ENCODE measurements at regions not wholly inside any gene's neighbourhood (a gene's known extent, or its start where the extent isn't known, plus 50 kb on each side); places are given as distances from the start of the nearest gene placed in this dataset.

DNA sequence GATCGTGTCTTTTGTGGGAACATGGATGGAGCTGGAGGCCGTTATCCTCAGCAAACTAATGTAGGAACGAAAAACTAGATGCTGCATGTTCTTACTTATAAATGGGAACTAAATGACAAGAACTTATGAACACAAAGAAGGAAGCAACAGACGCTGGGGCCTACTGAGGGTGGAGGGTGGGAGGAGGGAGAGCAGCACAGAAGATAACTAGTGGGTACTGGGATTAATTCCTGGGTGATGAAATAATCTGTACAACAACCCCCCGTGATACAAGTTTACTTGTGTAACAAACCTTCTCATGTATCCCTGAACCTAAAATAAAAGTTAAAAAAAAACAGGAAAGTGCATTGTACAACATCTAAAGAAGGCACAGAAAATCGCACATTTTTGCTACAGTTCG, 59.0 kb upstream of the TMEM170B start:
- intact Hi-C loops (cut with DNase I; ENCODE audit: low total_unique reads), result no loop called here
- no peaks in the 10 kb centered on the region for H3K27me3 ChIP-seq (replicated peaks in 1 of 7)
- no peaks in the 10 kb centered on the region for H3K9me3 ChIP-seq
- WGBS, 5 donors, result 73 to 80% (median 76%) methylated on average over 7 of the region's 7 CpGs
- H3K27ac ChIP-seq, result no peak overlapping the region
- DNase-seq, result no peak
- no peaks in the 10 kb centered on the region for H3K36me3 ChIP-seq
- H3K4me1 ChIP-seq, result peaks cover 0 to 8% (median 1%) of the 10 kb centered on the region in 6 donors
- TF ChIP-seq, protein P1, sequence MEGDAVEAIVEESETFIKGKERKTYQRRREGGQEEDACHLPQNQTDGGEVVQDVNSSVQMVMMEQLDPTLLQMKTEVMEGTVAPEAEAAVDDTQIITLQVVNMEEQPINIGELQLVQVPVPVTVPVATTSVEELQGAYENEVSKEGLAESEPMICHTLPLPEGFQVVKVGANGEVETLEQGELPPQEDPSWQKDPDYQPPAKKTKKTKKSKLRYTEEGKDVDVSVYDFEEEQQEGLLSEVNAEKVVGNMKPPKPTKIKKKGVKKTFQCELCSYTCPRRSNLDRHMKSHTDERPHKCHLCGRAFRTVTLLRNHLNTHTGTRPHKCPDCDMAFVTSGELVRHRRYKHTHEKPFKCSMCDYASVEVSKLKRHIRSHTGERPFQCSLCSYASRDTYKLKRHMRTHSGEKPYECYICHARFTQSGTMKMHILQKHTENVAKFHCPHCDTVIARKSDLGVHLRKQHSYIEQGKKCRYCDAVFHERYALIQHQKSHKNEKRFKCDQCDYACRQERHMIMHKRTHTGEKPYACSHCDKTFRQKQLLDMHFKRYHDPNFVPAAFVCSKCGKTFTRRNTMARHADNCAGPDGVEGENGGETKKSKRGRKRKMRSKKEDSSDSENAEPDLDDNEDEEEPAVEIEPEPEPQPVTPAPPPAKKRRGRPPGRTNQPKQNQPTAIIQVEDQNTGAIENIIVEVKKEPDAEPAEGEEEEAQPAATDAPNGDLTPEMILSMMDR (IDR thresholded peaks at IDR 0.05 in 8 of 11, conservative IDR thresholded peaks at IDR 0.05 in 3 of 11), result no peak
- TF ChIP-seq POLR2AphosphoS5 (IDR thresholded peaks at IDR 0.05) (no peak), POLR2A (IDR thresholded peaks at IDR 0.05) (no peak)
- H3K4me3 ChIP-seq, result no peak overlapping the region

DNA sequence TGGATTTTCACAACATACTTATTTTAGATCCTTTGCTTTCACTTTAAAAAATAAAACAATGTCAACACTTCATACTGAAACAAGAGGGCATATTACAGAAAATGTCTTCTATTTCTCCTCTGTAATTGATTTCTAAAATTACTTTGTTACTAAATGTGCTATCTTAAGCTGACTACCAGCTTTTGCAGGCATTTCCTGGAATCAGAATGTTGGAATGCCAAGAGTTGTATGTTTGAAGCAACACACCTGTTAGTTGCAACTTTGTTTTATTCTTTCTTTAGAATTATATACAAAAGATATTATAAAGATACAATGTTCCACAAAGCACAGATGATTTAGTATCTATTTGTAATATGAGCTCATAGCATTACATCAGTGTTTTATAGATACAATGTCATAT, 62.5 kb upstream of the TMEM170B start:
- intact Hi-C loops (cut with DNase I; ENCODE audit: low total_unique reads), result no loop called here
- H3K36me3 ChIP-seq, result no peaks in the 10 kb centered on the region

DNA sequence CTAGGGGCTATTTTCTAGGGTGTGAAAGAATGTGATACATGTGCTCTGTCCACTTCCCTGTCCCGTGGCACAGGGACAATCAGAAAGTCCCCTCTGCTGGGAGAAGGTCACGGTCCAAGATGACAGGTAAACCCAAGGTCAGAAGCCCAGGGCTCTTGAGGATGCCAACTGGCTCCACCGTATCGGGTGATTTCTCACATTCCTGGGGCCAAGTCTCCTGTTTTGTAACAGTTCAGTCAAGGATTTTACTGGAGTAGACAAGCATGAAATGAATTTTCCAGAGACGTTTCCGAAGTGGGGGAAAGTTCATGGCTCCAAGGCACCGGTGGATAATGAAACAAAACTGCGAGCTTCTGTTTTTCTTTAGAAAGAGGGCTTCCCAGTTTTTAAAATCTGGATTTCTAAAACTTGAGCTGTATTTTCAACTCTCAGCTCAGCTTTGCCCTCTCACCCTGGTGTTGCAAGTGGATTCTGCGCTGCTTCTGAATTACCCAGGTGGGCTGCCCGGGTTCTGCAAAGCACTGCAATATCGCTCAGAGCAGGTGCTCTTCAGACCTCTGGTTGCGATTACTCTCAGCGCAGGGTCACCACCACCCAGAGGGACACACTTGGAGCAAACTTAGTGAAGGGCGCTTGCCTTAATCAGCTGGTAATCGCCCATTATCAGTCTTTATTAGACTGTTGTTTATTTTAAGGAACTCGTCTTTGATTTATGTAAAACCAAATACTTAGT, 64.4 kb upstream of the TMEM170B start:
- no peak for DNase-seq
- Histone ChIP-seq H3K4me3 (peak overlapping the region in 1 of 8 donors; percentile 29), H3K27ac (no peak overlapping the region), H3K4me1 (peaks cover 0 to 24% (median 8%) of the 10 kb centered on the region in 6 donors), H3K27me3 (replicated peaks in 1 of 7) (no peaks in the 10 kb centered on the region), H3K9me3 (no peaks in the 10 kb centered on the region), H3K36me3 (no peaks in the 10 kb centered on the region)
- TF ChIP-seq POLR2A (IDR thresholded peaks at IDR 0.05), result no peak
- intact Hi-C loops (cut with DNase I; ENCODE audit: low total_unique reads), result no loop called here
- WGBS, 5 donors, result 69 to 84% (median 80%) methylated on average over 16 of the region's 16 CpGs

More for the DNA sequence above, 62.5 kb upstream of the TMEM170B start:
- H3K9me3 ChIP-seq, result no peaks in the 10 kb centered on the region
- H3K4me3 ChIP-seq, result no peak overlapping the region
- peaks cover 0 to 14% (median 4%) of the 10 kb centered on the region in 6 donors for H3K4me1 ChIP-seq
- H3K27ac ChIP-seq, result no peak overlapping the region
- DNase-seq, result no peak
- H3K27me3 ChIP-seq (replicated peaks in 1 of 7), result no peaks in the 10 kb centered on the region
- TF ChIP-seq POLR2A (IDR thresholded peaks at IDR 0.05) (no peak), POLR2AphosphoS5 (IDR thresholded peaks at IDR 0.05) (no peak)
- TF ChIP-seq, protein P1 (IDR thresholded peaks at IDR 0.05 in 8 of 11, conservative IDR thresholded peaks at IDR 0.05 in 3 of 11), result no peak

DNA sequence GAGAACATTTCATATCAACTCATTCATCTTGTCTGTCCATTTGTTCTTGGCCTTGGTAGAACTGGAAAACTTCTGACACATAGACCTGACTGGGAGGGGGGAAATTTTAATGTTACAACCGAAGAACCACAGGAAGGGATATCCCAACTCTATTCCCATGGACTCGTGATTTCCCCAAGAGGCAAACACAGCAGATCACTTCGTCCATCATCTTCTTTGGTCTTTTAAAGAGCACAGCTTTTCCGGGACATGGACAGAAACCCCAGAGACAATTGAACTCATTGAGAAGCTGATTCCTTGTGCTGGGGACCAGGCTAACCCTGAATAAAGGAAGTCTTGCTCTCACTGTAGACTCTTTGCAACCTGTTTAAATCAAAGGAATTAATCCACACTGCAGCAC, 66.3 kb upstream of the TMEM170B start:
- WGBS, 5 donors, result 86 to 95% (median 93%) methylated on average over 4 of the region's 4 CpGs
- H3K27ac ChIP-seq, result no peak overlapping the region
- intact Hi-C loops (cut with DNase I; ENCODE audit: low total_unique reads), result no loop called here
- peaks cover 0 to 43% (median 14%) of the 10 kb centered on the region in 6 donors for H3K4me1 ChIP-seq
- H3K9me3 ChIP-seq, result no peaks in the 10 kb centered on the region
- TF ChIP-seq POLR2AphosphoS5 (IDR thresholded peaks at IDR 0.05) (no peak), POLR2A (IDR thresholded peaks at IDR 0.05) (no peak)
- TF ChIP-seq, protein P1 (IDR thresholded peaks at IDR 0.05 in 8 of 11, conservative IDR thresholded peaks at IDR 0.05 in 3 of 11), result no peak
- H3K4me3 ChIP-seq, result no peak overlapping the region
- no peak for DNase-seq
- H3K36me3 ChIP-seq, result no peaks in the 10 kb centered on the region
- H3K27me3 ChIP-seq (replicated peaks in 1 of 7), result no peaks in the 10 kb centered on the region
